Pancreas (tissue), 10 donors: ENCODE measurements at regions not wholly inside any gene's neighbourhood (a gene's known extent, or its start where the extent isn't known, plus 50 kb on each side); places are given as distances from the start of the nearest gene placed in this dataset.
"Not testable (repeated sequence)": the region's sequence is repeated elsewhere in the genome, so short reads cannot be mapped to it uniquely, and the experiment has no call there.

Experiments used
- ATAC-seq, 4 donors: fragments of 200-7000 bp; cut with Tn5 transposase; one replicate each; pipeline versions ENCODE4 v1.8.0 to v1.9.1; 2020; ENCODE audit warnings: mild to moderate bottlenecking in 4 of 4, moderate library complexity in 4 of 4
- DNase-seq, 6 donors: peaks; one replicate each; pipeline ENCODE4 v3.0.0-alpha.2; 2020
- FAIRE-seq: peaks from 2 replicates; lab custom pipeline; 2012; peaks lifted over from hg19 to GRCh38; lab: Jason Lieb, UNC
- H3K27ac ChIP-seq, 4 donors: fragments of 200-600 bp; sonication (generic); 1 replicate in 3 of 4; 2 replicates in 1 of 4; pipeline versions ENCODE4 v1.5.0 to v1.8.0; 2020
- H3K27me3 ChIP-seq, 4 donors: fragments of 200-600 bp; one replicate each; pipeline ENCODE4 v1.8.0; 2021
- H3K36me3 ChIP-seq, 3 donors: fragments of 200-600 bp; sonication (generic) in 1 of 3; one replicate each; pipeline versions ENCODE4 v1.5.0 to v1.8.0; 2020 to 2021
- H3K4me1 ChIP-seq, 3 donors: fragments of 200-600 bp; one replicate each; pipeline ENCODE4 v1.8.0; 2021
- H3K4me3 ChIP-seq, 4 donors: fragments of 200-600 bp; sonication (generic) in 2 of 4; one replicate each; pipeline versions ENCODE4 v1.5.0 to v1.8.0; 2020 to 2021
- H3K9me3 ChIP-seq, 4 donors: fragments of 200-600 bp; one replicate each; pipeline ENCODE4 v1.8.0; 2021
- CTCF ChIP-seq, 4 donors: fragments of 200-600 bp; sonication (generic) in 3 of 4; IDR thresholded peaks; one replicate each; pipeline versions ENCODE4 v1.5.0 to v1.8.0; 2021; ENCODE audit warnings: antibody characterized with exemption in 4 of 4
- WGBS, 2 donors: extraction: QIAGEN DNeasy Blood & Tissue Kit; methylation state at CpG; one replicate each; pipeline ENCODE4 v1.1.7; 2013; 5-methylcytosine and 5-hydroxymethylcytosine counted together
- intact Hi-C, 3 donors: fragments of 100-400 bp; cut with DNase I; formaldehyde crosslinking; loops; one replicate each; pipeline versions ENCODE4 v1.11.1 to v1.14.2; 2022
- donor health status: healthy with polysubstance abuse.
- donor health status: DM: no; HTN: no; CAD: no; lungs with moderate emphysema.
- donor health status: DM: no; HTN: no; CAD: no.
- donor health status: control.
- donor health status: control.
- donor health status: Bipolar disorder and iron deficiency.
- donor health status: DM: yes; HTN: yes; CAD: no.
- donor health status: DM: no; HTN: no; CAD: no.
- donor health status: DM: no; HTN: no; CAD: no.
- donor health status: DM: yes; HTN: yes; CAD: no.

GRCh38 chr12:116327992-116328391 is 50.5 kb upstream of the MED13L start:
- H3K4me3 ChIP-seq, H3K27me3 ChIP-seq, H3K27ac ChIP-seq, H3K4me1 ChIP-seq, FAIRE-seq, intact Hi-C loops, H3K9me3 ChIP-seq, ATAC-seq, DNase-seq, H3K36me3 ChIP-seq: not testable (repeated sequence)
- WGBS, 2 donors, result 87 to 92% methylated on average over 3 of the region's 3 CpGs

GRCh38 chr12:116331876-116332275 is 54.4 kb upstream of the MED13L start:
- WGBS, 2 donors, result 96 to 97% methylated on average over 2 of the region's 2 CpGs
- H3K4me3 ChIP-seq, result no peak overlapping the region
- intact Hi-C loops, result no loop called here
- H3K9me3 ChIP-seq, result no peaks in the 10 kb centered on the region
- H3K27ac ChIP-seq, result no peak overlapping the region
- no peak for TF ChIP-seq CTCF (IDR thresholded peaks at IDR 0.05)
- H3K36me3 ChIP-seq, result no peaks in the 10 kb centered on the region
- ATAC-seq (no peak), DNase-seq (no peak), FAIRE-seq (no peak)
- no peaks in the 10 kb centered on the region for H3K4me1 ChIP-seq
- no peaks in the 10 kb centered on the region for H3K27me3 ChIP-seq

GRCh38 chr12:116332705-116333380 is 55.4 kb upstream of the MED13L start:
- H3K9me3 ChIP-seq, result no peaks in the 10 kb centered on the region
- no peak for ATAC-seq
- no peak for DNase-seq
- no peak overlapping the region for H3K4me3 ChIP-seq
- no peaks in the 10 kb centered on the region for H3K27me3 ChIP-seq
- intact Hi-C loops, result no loop called here
- TF ChIP-seq CTCF (IDR thresholded peaks at IDR 0.05), result no peak
- WGBS, 2 donors, result 85 to 91% methylated on average over 11 of the region's 11 CpGs
- no peaks in the 10 kb centered on the region for H3K36me3 ChIP-seq
- no peak overlapping the region for H3K27ac ChIP-seq
- no peaks in the 10 kb centered on the region for H3K4me1 ChIP-seq
- FAIRE-seq, result no peak

GRCh38 chr12:116333402-116333801 is 55.9 kb upstream of the MED13L start:
- DNase-seq, result no peak
- Histone ChIP-seq H3K36me3 (no peaks in the 10 kb centered on the region), H3K27me3 (no peaks in the 10 kb centered on the region), H3K4me1 (no peaks in the 10 kb centered on the region), H3K9me3 (no peaks in the 10 kb centered on the region), H3K27ac (no peak overlapping the region), H3K4me3 (no peak overlapping the region)
- intact Hi-C loops, result no loop called here
- TF ChIP-seq CTCF (IDR thresholded peaks at IDR 0.05), result no peak
- ATAC-seq, result no peak
- no peak for FAIRE-seq
- 89 to 94% methylated on average over 5 of the region's 5 CpGs for WGBS, 2 donors

- intact Hi-C loops, result no loop called here
- Histone ChIP-seq H3K27me3 (no peaks in the 10 kb centered on the region), H3K4me1 (no peaks in the 10 kb centered on the region), H3K27ac (no peak overlapping the region), H3K4me3 (no peak overlapping the region), H3K36me3 (no peaks in the 10 kb centered on the region), H3K9me3 (no peaks in the 10 kb centered on the region)
- DNase-seq (no peak), FAIRE-seq (no peak), ATAC-seq (peak in 2 of 4 donors; percentile 37 to 53)
- no peak for TF ChIP-seq CTCF (IDR thresholded peaks at IDR 0.05)
- WGBS, 2 donors, result 87 to 89% methylated on average over 11 of the region's 11 CpGs
Measured at GRCh38 chr12:116336542-116337065, 59.1 kb upstream of the MED13L start.
